ENCODE measurements at regions not wholly inside any gene's neighbourhood (a gene's known extent, or its start where the extent isn't known, plus 50 kb on each side); places are given as distances from the start of the nearest gene placed in this dataset.
A peak's percentile ranks its signal among the peaks of the same experiment; 100 is the strongest.

DNA sequence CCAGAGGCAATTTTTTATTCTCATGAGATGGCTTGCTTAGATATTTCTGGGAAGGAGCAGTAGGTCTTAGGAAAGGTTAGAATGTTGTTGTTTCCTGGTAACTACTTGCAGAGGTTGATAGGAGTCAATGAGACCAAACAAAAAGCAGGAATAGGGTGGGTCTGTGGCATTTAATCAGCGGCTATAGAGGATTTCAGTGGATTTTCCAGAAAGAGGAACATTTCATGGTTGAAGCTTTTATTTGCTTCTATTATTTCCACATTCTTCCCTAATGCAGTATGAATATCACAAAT, 111.3 kb upstream of the PALMD start:
- Histone ChIP-seq H3K56ac (replicated peaks; ENCODE audit: insufficient read length, low read depth, low read length) (no peak overlapping the region), H3K4me1 (replicated peaks in 1 of 4; ENCODE audit: control insufficient read depth in 3 of 4, insufficient read depth in 4 of 4, low read length in 3 of 4) (peaks cover 0 to 2% (median 0%) of the 10 kb centered on the region in 4 experiments; a peak in 1 of 7 replicates), H3K27me3 (replicated peaks in 1 of 4; ENCODE audit: control insufficient read depth in 3 of 4, extremely low read depth in 1 of 4, insufficient read depth in 3 of 4, low read length in 3 of 4) (no peaks in the 10 kb centered on the region), H3K14ac (ENCODE audit: insufficient read length) (no peak overlapping the region), H2BK5ac (ENCODE audit: low read depth, low read length) (no peak overlapping the region), H4K5ac (ENCODE audit: insufficient read length, low read depth, low read length) (no peak overlapping the region), H3K4ac (replicated peaks; ENCODE audit: insufficient read length, low read depth, low read length) (no peak overlapping the region), H2AK5ac (ENCODE audit: low read depth, low read length) (no peak overlapping the region), H3K79me2 (ENCODE audit: control insufficient read depth in 1 of 2, insufficient read depth in 2 of 2, low read length in 2 of 2) (no peaks in the 10 kb centered on the region), H4K91ac (replicated peaks; ENCODE audit: insufficient read length, low read length) (no peak overlapping the region), H3K18ac (ENCODE audit: extremely low read depth, low read length) (no peak overlapping the region), H3K23ac (ENCODE audit: insufficient read length) (no peak overlapping the region), H4K20me1 (replicated peaks in 1 of 2; ENCODE audit: control insufficient read depth in 1 of 2, insufficient read depth in 2 of 2, low read length in 2 of 2) (no peaks in the 10 kb centered on the region), H3K4me3 (ENCODE audit: extremely low read depth in 1 of 4, insufficient read depth in 2 of 4, low read depth in 3 of 4, low read length in 4 of 4) (no peak overlapping the region), H3K4me2 (ENCODE audit: insufficient read depth in 1 of 2, low read depth in 2 of 2, low read length in 2 of 2) (no peak overlapping the region), H2AFZ (ENCODE audit: low read length) (peak overlapping the region; percentile 70; the same call in 1 of the 2 replicates), H3K27ac (ENCODE audit: low read depth, low read length) (no peak overlapping the region), H3K36me3 (ENCODE audit: control insufficient read depth in 2 of 4, insufficient read depth in 4 of 4, low read length in 3 of 4) (no peaks in the 10 kb centered on the region), H3K9me3 (ENCODE audit: insufficient read depth in 2 of 2, low read depth in 1 of 2, low read length in 1 of 2) (peaks cover 0 to under 1% of the 10 kb centered on the region in 2 experiments; a peak in 2 of 4 replicates), H3K9ac (replicated peaks in 1 of 4; ENCODE audit: extremely low read depth in 1 of 4, low read depth in 3 of 4, low read length in 3 of 4) (no peak overlapping the region), H2BK20ac (ENCODE audit: low read length) (no peak overlapping the region), H4K8ac (ENCODE audit: extremely low read depth, insufficient read depth, low read length) (no peak overlapping the region), H2BK12ac (ENCODE audit: low read depth, low read length) (no peak overlapping the region), H2BK120ac (replicated peaks; ENCODE audit: low read depth, low read length) (no peak overlapping the region), H3K79me1 (ENCODE audit: low read depth, low read length) (no peaks in the 10 kb centered on the region), H3K23me2 (ENCODE audit: low read depth, low read length) (no peaks in the 10 kb centered on the region), H2BK15ac (ENCODE audit: low read length) (no peak overlapping the region)
- CTCF ChIA-PET (ENCODE audit: partially characterized antibody), result no interaction called here
- POLR2A ChIA-PET (ENCODE audit: partially characterized antibody), result interaction anchor here (0.6 kb wide), 1 partner anchor 181 kb away, joined by 3 read pairs; no protein-coding TSS in a partner anchor
- 93% methylated on average over 1 of the region's 1 CpG; no CpG with 5 or more reads in 1 of the 2 experiments for WGBS, 2 experiments (ENCODE audit: extremely low coverage in 1 of 2, insufficient coverage in 1 of 2, insufficient read length in 1 of 2, insufficient replicate concordance in 2 of 2, low coverage in 1 of 2, low lambda C conversion rate in 2 of 2, missing lambda C conversion rate in 1 of 2)
- no peak for TF ChIP-seq CBX8 (IDR thresholded peaks at IDR 0.05; ENCODE audit: borderline replicate concordance, low read depth, low read length)
- no peak for TF ChIP-seq TCF12 (IDR thresholded peaks at IDR 0.05; ENCODE audit: low read depth, low read length)
- no peak for TF ChIP-seq CEBPB (IDR thresholded peaks at IDR 0.05; ENCODE audit: low read depth, low read length)
- DNase-seq (ENCODE audit: low read depth in 1 of 2, low spot score in 2 of 2) (no peak), FAIRE-seq (no peak)
